ENCODE measurements at regions not wholly inside any gene's neighbourhood (a gene's known extent, or its start where the extent isn't known, plus 50 kb on each side); places are given as distances from the start of the nearest gene placed in this dataset.

DNA sequence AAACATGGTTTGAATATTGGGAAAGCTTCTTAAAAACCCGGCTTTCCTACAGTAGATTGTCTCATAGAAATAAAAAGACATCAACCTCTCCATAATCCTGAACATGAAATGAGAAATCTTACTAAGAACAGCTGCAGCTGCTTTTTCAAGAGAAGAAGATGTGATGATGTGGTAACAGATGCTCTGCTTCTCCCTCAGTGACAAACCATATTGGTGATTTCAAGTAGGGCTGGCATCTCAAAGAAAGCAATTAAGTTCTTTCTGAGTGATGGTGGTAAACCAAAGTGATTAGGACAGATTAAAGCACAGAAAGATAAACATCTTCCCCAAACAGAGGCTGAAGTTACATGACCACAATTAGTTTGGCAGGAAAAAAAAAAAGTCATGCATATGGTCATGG lies 1477.7 kb downstream of the RAPGEF2 start:
- Histone ChIP-seq H3K9ac (ENCODE audit: insufficient read depth, low read length) (no peak overlapping the region), H3K4me3 (replicated peaks in 1 of 4; ENCODE audit: control extremely low read depth in 1 of 4, insufficient read depth in 1 of 4, low read depth in 3 of 4, low read length in 4 of 4) (no peak overlapping the region), H4K20me1 (ENCODE audit: control insufficient read depth, extremely low read depth, insufficient read depth, low read length) (no peaks in the 10 kb centered on the region), H3K27me3 (ENCODE audit: control insufficient read depth, insufficient read depth, low read length) (no peaks in the 10 kb centered on the region), H3K4me1 (ENCODE audit: control insufficient read depth, extremely low read depth, insufficient read depth, low read length) (no peaks in the 10 kb centered on the region), H3K36me3 (ENCODE audit: control insufficient read depth, insufficient read depth, low read length) (no peaks in the 10 kb centered on the region), H3K4me2 (ENCODE audit: extremely low read depth, insufficient read depth, low read length) (no peak overlapping the region), H3K9me3 (ENCODE audit: control insufficient read depth, insufficient read depth, low read depth, low read length) (no peaks in the 10 kb centered on the region), H3K27ac (ENCODE audit: insufficient read depth, low read length) (no peak overlapping the region), H2AFZ (ENCODE audit: low read length) (no peak overlapping the region), H3K79me2 (ENCODE audit: control insufficient read depth, insufficient read depth, low read length) (no peaks in the 10 kb centered on the region)
- DNase-seq (ENCODE audit: low read depth in 2 of 2), result no peak
- TF ChIP-seq, protein P1, sequence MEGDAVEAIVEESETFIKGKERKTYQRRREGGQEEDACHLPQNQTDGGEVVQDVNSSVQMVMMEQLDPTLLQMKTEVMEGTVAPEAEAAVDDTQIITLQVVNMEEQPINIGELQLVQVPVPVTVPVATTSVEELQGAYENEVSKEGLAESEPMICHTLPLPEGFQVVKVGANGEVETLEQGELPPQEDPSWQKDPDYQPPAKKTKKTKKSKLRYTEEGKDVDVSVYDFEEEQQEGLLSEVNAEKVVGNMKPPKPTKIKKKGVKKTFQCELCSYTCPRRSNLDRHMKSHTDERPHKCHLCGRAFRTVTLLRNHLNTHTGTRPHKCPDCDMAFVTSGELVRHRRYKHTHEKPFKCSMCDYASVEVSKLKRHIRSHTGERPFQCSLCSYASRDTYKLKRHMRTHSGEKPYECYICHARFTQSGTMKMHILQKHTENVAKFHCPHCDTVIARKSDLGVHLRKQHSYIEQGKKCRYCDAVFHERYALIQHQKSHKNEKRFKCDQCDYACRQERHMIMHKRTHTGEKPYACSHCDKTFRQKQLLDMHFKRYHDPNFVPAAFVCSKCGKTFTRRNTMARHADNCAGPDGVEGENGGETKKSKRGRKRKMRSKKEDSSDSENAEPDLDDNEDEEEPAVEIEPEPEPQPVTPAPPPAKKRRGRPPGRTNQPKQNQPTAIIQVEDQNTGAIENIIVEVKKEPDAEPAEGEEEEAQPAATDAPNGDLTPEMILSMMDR (conservative IDR thresholded peaks at IDR 0.05 in 1 of 2, IDR thresholded peaks at IDR 0.05 in 1 of 2; ENCODE audit: low read depth in 1 of 2, low read length in 2 of 2), result no peak
- no peak for TF ChIP-seq EZH2 (IDR thresholded peaks at IDR 0.05; ENCODE audit: low read length, missing control alignments)

DNA sequence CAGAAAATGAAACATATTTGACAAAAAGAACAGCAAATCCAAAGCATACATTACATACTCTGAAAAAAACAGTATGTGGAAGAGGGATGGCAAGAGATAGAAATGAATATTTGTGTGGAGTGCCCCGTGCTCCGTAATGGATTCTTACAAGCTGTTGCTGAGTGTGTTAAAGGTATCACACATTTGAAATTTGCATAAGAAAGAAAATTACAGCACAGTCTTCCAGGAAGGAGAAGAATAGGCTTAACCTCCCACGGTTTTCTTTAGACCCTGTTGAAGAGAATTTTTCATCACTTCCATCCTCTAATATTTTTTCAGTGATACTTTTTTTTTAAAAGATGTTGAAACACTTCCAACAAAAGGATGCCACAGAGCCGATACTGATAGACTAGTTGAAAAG lies 1489.4 kb downstream of the RAPGEF2 start:
- H3K27ac ChIP-seq (ENCODE audit: insufficient read depth, low read length), result no peak overlapping the region
- H3K9ac ChIP-seq (ENCODE audit: insufficient read depth, low read length), result no peak overlapping the region
- H3K4me1 ChIP-seq (ENCODE audit: control insufficient read depth, extremely low read depth, insufficient read depth, low read length), result no peaks in the 10 kb centered on the region
- no peaks in the 10 kb centered on the region for H3K27me3 ChIP-seq (ENCODE audit: control insufficient read depth, insufficient read depth, low read length)
- TF ChIP-seq, protein P1 (conservative IDR thresholded peaks at IDR 0.05 in 1 of 2, IDR thresholded peaks at IDR 0.05 in 1 of 2; ENCODE audit: low read depth in 1 of 2, low read length in 2 of 2), result no peak
- TF ChIP-seq EZH2 (IDR thresholded peaks at IDR 0.05; ENCODE audit: low read length, missing control alignments), result no peak
- H4K20me1 ChIP-seq (ENCODE audit: control insufficient read depth, extremely low read depth, insufficient read depth, low read length), result no peaks in the 10 kb centered on the region
- no peak overlapping the region for H2AFZ ChIP-seq (ENCODE audit: low read length)
- no peak for DNase-seq (ENCODE audit: low read depth in 2 of 2)
- no peaks in the 10 kb centered on the region for H3K79me2 ChIP-seq (ENCODE audit: control insufficient read depth, insufficient read depth, low read length)
- no peaks in the 10 kb centered on the region for H3K36me3 ChIP-seq (ENCODE audit: control insufficient read depth, insufficient read depth, low read length)
- H3K9me3 ChIP-seq (ENCODE audit: control insufficient read depth, insufficient read depth, low read depth, low read length), result no peaks in the 10 kb centered on the region
- no peak overlapping the region for H3K4me2 ChIP-seq (ENCODE audit: extremely low read depth, insufficient read depth, low read length)
- H3K4me3 ChIP-seq (replicated peaks in 1 of 4; ENCODE audit: control extremely low read depth in 1 of 4, insufficient read depth in 1 of 4, low read depth in 3 of 4, low read length in 4 of 4), result no peak overlapping the region

DNA sequence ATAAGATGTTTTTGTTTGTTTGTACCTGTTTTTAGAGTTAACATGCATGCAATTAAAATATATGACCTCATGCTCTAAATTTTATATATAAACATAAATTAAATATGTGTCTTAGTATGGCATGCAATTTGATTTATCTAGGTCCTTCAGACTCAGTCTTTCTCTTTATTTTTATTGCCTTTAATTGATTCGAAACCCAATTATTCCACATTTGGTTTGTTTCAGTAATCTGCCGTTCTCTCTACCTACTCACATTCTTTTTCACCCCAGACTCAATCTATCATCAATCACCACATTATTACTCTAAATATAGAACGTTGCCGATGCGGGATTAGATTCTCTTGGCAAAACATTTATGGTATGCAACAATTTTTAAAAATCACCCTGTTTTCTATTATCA lies 1492.8 kb downstream of the RAPGEF2 start:
- Histone ChIP-seq H4K20me1 (ENCODE audit: control insufficient read depth, extremely low read depth, insufficient read depth, low read length) (no peaks in the 10 kb centered on the region), H3K27ac (ENCODE audit: insufficient read depth, low read length) (no peak overlapping the region), H3K9ac (ENCODE audit: insufficient read depth, low read length) (no peak overlapping the region), H3K4me2 (ENCODE audit: extremely low read depth, insufficient read depth, low read length) (no peak overlapping the region), H3K4me1 (ENCODE audit: control insufficient read depth, extremely low read depth, insufficient read depth, low read length) (no peaks in the 10 kb centered on the region), H3K36me3 (ENCODE audit: control insufficient read depth, insufficient read depth, low read length) (no peaks in the 10 kb centered on the region), H3K27me3 (ENCODE audit: control insufficient read depth, insufficient read depth, low read length) (no peaks in the 10 kb centered on the region), H3K4me3 (replicated peaks in 1 of 4; ENCODE audit: control extremely low read depth in 1 of 4, insufficient read depth in 1 of 4, low read depth in 3 of 4, low read length in 4 of 4) (no peak overlapping the region), H3K79me2 (ENCODE audit: control insufficient read depth, insufficient read depth, low read length) (no peaks in the 10 kb centered on the region), H2AFZ (ENCODE audit: low read length) (no peak overlapping the region), H3K9me3 (ENCODE audit: control insufficient read depth, insufficient read depth, low read depth, low read length) (no peaks in the 10 kb centered on the region)
- TF ChIP-seq EZH2 (IDR thresholded peaks at IDR 0.05; ENCODE audit: low read length, missing control alignments), result no peak
- TF ChIP-seq, protein P1 (conservative IDR thresholded peaks at IDR 0.05 in 1 of 2, IDR thresholded peaks at IDR 0.05 in 1 of 2; ENCODE audit: low read depth in 1 of 2, low read length in 2 of 2), result no peak
- DNase-seq (ENCODE audit: low read depth in 2 of 2), result no peak

Data from fibroblast of lung (primary cell).